ENCODE measurements at regions not wholly inside any gene's neighbourhood (a gene's known extent, or its start where the extent isn't known, plus 50 kb on each side); places are given as distances from the start of the nearest gene placed in this dataset.

DNA sequence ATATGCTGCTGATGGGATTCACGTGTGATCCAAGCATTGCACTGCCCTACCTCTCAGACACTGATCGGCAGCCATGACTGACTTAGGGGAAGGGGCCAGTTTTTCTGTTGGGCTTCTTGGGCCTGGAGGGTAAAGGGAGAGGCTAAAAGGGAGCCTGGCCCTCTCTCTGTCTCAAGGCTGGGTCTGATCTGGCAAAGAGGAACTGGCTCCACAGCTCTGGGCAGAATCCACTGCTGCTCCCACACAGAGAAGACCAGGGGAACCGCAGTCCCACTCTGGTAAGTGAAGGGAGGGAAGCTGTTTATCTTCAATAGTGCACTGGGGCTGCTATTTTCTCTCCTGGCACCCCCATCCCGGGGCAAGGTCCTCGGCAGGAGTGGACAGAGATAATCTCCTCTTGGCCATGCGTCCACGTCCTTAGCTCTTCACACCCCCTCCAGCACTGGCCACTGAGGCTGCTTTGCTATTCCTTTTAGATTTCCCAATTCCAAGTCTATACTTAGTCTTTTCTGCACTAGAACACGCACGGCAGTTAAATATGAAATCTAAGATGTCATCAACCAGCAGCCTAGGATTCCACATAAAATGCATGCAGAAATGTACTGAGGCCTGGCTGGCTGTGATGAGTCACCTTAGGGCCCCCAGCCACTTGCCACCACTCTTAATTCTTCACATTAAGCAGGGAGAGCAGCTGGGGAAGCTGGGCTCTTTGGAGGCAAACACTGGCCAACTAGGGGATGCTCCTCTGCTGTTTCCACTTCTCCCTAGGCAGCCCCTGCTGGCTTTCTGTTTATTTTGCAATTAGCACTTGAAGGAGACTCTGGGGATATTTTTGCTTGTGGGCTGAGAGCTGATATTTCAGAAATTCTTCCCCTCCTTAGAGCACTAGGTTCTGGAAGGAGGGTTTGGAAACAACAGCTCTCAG, 87.8 kb upstream of the ARMC2 start:
- TF ChIP-seq, protein P1, sequence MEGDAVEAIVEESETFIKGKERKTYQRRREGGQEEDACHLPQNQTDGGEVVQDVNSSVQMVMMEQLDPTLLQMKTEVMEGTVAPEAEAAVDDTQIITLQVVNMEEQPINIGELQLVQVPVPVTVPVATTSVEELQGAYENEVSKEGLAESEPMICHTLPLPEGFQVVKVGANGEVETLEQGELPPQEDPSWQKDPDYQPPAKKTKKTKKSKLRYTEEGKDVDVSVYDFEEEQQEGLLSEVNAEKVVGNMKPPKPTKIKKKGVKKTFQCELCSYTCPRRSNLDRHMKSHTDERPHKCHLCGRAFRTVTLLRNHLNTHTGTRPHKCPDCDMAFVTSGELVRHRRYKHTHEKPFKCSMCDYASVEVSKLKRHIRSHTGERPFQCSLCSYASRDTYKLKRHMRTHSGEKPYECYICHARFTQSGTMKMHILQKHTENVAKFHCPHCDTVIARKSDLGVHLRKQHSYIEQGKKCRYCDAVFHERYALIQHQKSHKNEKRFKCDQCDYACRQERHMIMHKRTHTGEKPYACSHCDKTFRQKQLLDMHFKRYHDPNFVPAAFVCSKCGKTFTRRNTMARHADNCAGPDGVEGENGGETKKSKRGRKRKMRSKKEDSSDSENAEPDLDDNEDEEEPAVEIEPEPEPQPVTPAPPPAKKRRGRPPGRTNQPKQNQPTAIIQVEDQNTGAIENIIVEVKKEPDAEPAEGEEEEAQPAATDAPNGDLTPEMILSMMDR (IDR thresholded peaks at IDR 0.05) = no peak
- TF ChIP-seq POLR2A (IDR thresholded peaks at IDR 0.05) = no peak

All from right lobe of liver (tissue), 4 donors.